SK-N-SH (cell line): ENCODE measurements at regions not wholly inside any gene's neighbourhood (a gene's known extent, or its start where the extent isn't known, plus 50 kb on each side); places are given as distances from the start of the nearest gene placed in this dataset.

Source experiments
- CTCF ChIA-PET: fragments of 300-600, 350-600 bp; formaldehyde crosslinking; extraction: SDS; loops from one replicate; lab custom pipeline; 2021; lab: Yijun Ruan, JAX
- POLR2A ChIA-PET: fragments of 350-600 bp; sonication (Branson Sonifier 250); formaldehyde crosslinking; extraction: SDS; loops from one replicate; lab custom pipeline; 2020; ENCODE audit warnings: antibody characterized with exemption, inconsistent platforms; lab: Yijun Ruan, JAX
- DNase-seq: peaks from one replicate; pipeline ENCODE4 v3.0.0; 2012
- H2AFZ ChIP-seq: fragments of 200-600 bp; sonication (generic); 2 replicates; pipeline ENCODE4 v1.8.1; 2016; ENCODE audit warnings: antibody characterized with exemption, mild to moderate bottlenecking, low read depth
- H3F3A ChIP-seq: fragments of 200-600 bp; sonication (generic); replicated peaks from 2 replicates; pipeline ENCODE3; 2016; ENCODE audit warnings: antibody characterized with exemption, mild to moderate bottlenecking; ENCODE audit not compliant: insufficient read depth
- H3K27ac ChIP-seq, 2 experiments: fragments of 200-500 bp in 1 of 2; fragments of 200-600 bp in 1 of 2; sonication (Bioruptor generic) in 1 of 2; sonication (generic), shearing (Covaris generic) in 1 of 2; 2 replicates each; pipeline versions ENCODE4 v1.5.1 to v1.6.1; 2014 to 2016; ENCODE audit warnings: low read depth in 2 of 2, inconsistent platforms in 1 of 2, low read length in 1 of 2, mild to moderate bottlenecking in 1 of 2, mixed read lengths in 1 of 2
- H3K27me3 ChIP-seq: fragments of 200-600 bp; sonication (generic), shearing (Covaris generic); 2 replicates; pipeline ENCODE4 v1.6.1; 2016; ENCODE audit warnings: mixed run types; ENCODE audit not compliant: insufficient read depth
- H3K36me3 ChIP-seq, 2 experiments: fragments of 200-500 bp in 1 of 2; fragments of 200-600 bp in 1 of 2; sonication (Bioruptor generic) in 1 of 2; sonication (generic) in 1 of 2; replicated peaks in 1 of 2; 2 replicates each; pipeline versions ENCODE3 to v1.5.1; 2014 to 2016; ENCODE audit warnings: low read length in 1 of 2, mild to moderate bottlenecking in 1 of 2; ENCODE audit not compliant: insufficient read depth in 2 of 2, control insufficient read depth in 1 of 2
- H3K4me1 ChIP-seq, 2 experiments: fragments of 200-500 bp in 1 of 2; fragments of 200-600 bp in 1 of 2; sonication (Bioruptor generic) in 1 of 2; sonication (generic), shearing (Covaris generic) in 1 of 2; 2 replicates each; pipeline versions ENCODE4 v1.5.1 to v1.6.1; 2014 to 2016; ENCODE audit warnings: low read depth in 1 of 2, low read length in 1 of 2, mixed run types in 1 of 2; ENCODE audit not compliant: insufficient read depth in 2 of 2, control insufficient read depth in 1 of 2
- H3K4me2 ChIP-seq: fragments of 200-600 bp; sonication (generic), shearing (Covaris generic); 2 replicates; pipeline ENCODE4 v1.6.1; 2017; ENCODE audit warnings: mixed run types
- H3K4me3 ChIP-seq, 2 experiments: fragments of 200-500 bp in 1 of 2; fragments of 200-600 bp in 1 of 2; sonication (Bioruptor generic) in 1 of 2; sonication (generic), shearing (Covaris generic) in 1 of 2; 2 replicates each; pipeline versions ENCODE4 v1.5.1 to v1.8.1; 2014 to 2016; ENCODE audit warnings: low read depth in 2 of 2, inconsistent platforms in 1 of 2, low read length in 1 of 2, mild to moderate bottlenecking in 1 of 2, mixed read lengths in 1 of 2, moderate library complexity in 1 of 2
- H3K79me2 ChIP-seq: fragments of 200-600 bp; sonication (generic); 2 replicates; pipeline ENCODE4 v1.8.1; 2017; ENCODE audit warnings: mild to moderate bottlenecking; ENCODE audit not compliant: insufficient read depth
- H3K9ac ChIP-seq: fragments of 200-600 bp; sonication (generic); 2 replicates; pipeline ENCODE4 v1.6.1; 2017; ENCODE audit warnings: mixed run types
- H3K9me2 ChIP-seq: fragments of 200-600 bp; sonication (generic); 2 replicates; pipeline ENCODE4 v1.6.1; 2017; ENCODE audit warnings: mixed run types
- H3K9me3 ChIP-seq: fragments of 200-600 bp; sonication (generic); 2 replicates; pipeline ENCODE4 v1.6.1; 2017; ENCODE audit warnings: mixed run types, mild to moderate bottlenecking, moderate library complexity
- H4K20me1 ChIP-seq: fragments of 200-600 bp; sonication (generic); 2 replicates; pipeline ENCODE4 v1.6.1; 2017; ENCODE audit warnings: mild to moderate bottlenecking, mixed run types; ENCODE audit not compliant: insufficient read depth
- ELF1 ChIP-seq: IDR thresholded peaks from 2 replicates; pipeline ENCODE4 v1.4.0; 2012
- EP300 ChIP-seq, 2 experiments: IDR thresholded peaks; 2 replicates each; pipeline versions ENCODE4 v1.4.0 to v1.6.1; 2012; ENCODE audit warnings: borderline replicate concordance in 1 of 2, low read depth in 1 of 2, low read length in 1 of 2
- EZH2phosphoT487 ChIP-seq: fragments of 200-600 bp; sonication (generic); IDR thresholded peaks from 2 replicates; pipeline ENCODE4 v1.6.1; 2017; ENCODE audit warnings: low read depth, mixed run types, mild to moderate bottlenecking, antibody characterized with exemption, moderate library complexity, borderline replicate concordance
- GABPA ChIP-seq: IDR thresholded peaks from 2 replicates; pipeline ENCODE4 v1.4.0; 2012; ENCODE audit warnings: low read depth, mild to moderate bottlenecking
- POLR2AphosphoS5 ChIP-seq: IDR thresholded peaks from 2 replicates; pipeline ENCODE4 v1.6.1; 2012; ENCODE audit warnings: low read depth, low read length
- RAD21 ChIP-seq: IDR thresholded peaks from 2 replicates; pipeline ENCODE4 v1.6.1; 2012; ENCODE audit warnings: mild to moderate bottlenecking, low read length
- TCF12 ChIP-seq: IDR thresholded peaks from 2 replicates; pipeline ENCODE4 v1.4.0; 2012
- TEAD4 ChIP-seq: IDR thresholded peaks from 2 replicates; pipeline ENCODE4 v1.4.0; 2012; ENCODE audit warnings: mild to moderate bottlenecking, borderline replicate concordance; ENCODE audit not compliant: insufficient read depth
- WGBS: methylation state at CpG from one replicate; pipeline ENCODE4 v1.1.6; 2017; ENCODE audit warnings: low lambda C conversion rate; 5-methylcytosine and 5-hydroxymethylcytosine counted together
- TF ChIP-seq, protein P1 (sequence below): IDR thresholded peaks from 2 replicates; pipeline ENCODE4; 2012
- TF ChIP-seq, protein P2 (sequence below): IDR thresholded peaks from 2 replicates; pipeline ENCODE4 v1.4.0; 2012; ENCODE audit warnings: low read depth
- TF ChIP-seq, protein P3 (sequence below): IDR thresholded peaks from 2 replicates; pipeline ENCODE4 v1.4.0; 2012; ENCODE audit warnings: low read depth, borderline replicate concordance
- TF ChIP-seq, protein P4 (sequence below): IDR thresholded peaks from 2 replicates; pipeline ENCODE4 v1.6.1; 2012; ENCODE audit warnings: mild to moderate bottlenecking, low read depth, low read length, moderate library complexity
- TF ChIP-seq, protein P5 (sequence below): fragments of 150-350 bp; IDR thresholded peaks from 2 replicates; pipeline ENCODE4 v1.6.1; 2017; ENCODE audit warnings: antibody characterized with exemption, low read length, low read depth, borderline replicate concordance
- TF ChIP-seq, protein P6 (sequence below): fragments of 200-600 bp; sonication (generic); IDR thresholded peaks from 2 replicates; pipeline ENCODE4 v1.6.1; 2017; ENCODE audit warnings: antibody characterized with exemption, mild to moderate bottlenecking, moderate library complexity

DNA sequence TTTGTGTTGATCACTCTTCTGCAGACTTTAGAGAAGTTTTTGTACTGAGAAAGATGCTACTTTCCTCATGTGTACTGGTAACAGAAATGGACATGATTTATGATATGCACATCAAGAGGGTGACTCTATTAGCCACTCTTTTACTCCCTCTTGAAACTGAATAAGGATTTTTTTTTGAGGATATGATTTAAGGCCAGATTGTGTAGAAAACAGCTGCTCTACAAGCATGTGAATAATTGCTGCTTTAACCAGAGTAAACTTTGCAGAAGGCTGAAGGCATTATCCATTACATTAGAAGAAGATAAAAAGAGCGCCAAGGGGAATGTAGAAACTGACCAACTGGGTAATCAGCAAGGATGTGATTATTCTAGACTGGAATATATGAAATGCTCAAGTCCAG is 276.2 kb upstream of the MAP3K7 start:
- Histone ChIP-seq H3F3A (no peaks in the 10 kb centered on the region), H4K20me1 (no peaks in the 10 kb centered on the region), H3K9ac (no peak overlapping the region), H3K36me3 (no peaks in the 10 kb centered on the region), H3K79me2 (no peaks in the 10 kb centered on the region), H3K4me3 (no peak overlapping the region), H3K4me2 (no peak overlapping the region), H2AFZ (no peak overlapping the region), H3K27me3 (no peaks in the 10 kb centered on the region), H3K9me2 (no peaks in the 10 kb centered on the region), H3K4me1 (no peaks in the 10 kb centered on the region; a peak in 1 of 4 replicates), H3K9me3 (no peaks in the 10 kb centered on the region)
- POLR2A ChIA-PET = no interaction called here
- DNase-seq = no peak
- 71% methylated on average over 1 of the region's 1 CpG for WGBS
- TF ChIP-seq, protein P1, sequence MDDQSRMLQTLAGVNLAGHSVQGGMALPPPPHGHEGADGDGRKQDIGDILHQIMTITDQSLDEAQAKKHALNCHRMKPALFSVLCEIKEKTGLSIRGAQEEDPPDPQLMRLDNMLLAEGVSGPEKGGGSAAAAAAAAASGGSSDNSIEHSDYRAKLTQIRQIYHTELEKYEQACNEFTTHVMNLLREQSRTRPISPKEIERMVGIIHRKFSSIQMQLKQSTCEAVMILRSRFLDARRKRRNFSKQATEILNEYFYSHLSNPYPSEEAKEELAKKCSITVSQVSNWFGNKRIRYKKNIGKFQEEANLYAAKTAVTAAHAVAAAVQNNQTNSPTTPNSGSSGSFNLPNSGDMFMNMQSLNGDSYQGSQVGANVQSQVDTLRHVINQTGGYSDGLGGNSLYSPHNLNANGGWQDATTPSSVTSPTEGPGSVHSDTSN = no peak
- TF ChIP-seq POLR2AphosphoS5 (no peak), EP300 (IDR thresholded peaks at IDR 0.05; ENCODE audit: borderline replicate concordance in 1 of 2, low read depth in 1 of 2, low read length in 1 of 2) (no peak), TCF12 (no peak), ELF1 (no peak), GABPA (no peak), EZH2phosphoT487 (no peak)
- TF ChIP-seq, protein P2, sequence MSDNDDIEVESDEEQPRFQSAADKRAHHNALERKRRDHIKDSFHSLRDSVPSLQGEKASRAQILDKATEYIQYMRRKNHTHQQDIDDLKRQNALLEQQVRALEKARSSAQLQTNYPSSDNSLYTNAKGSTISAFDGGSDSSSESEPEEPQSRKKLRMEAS = no peak
- TF ChIP-seq, protein P3, sequence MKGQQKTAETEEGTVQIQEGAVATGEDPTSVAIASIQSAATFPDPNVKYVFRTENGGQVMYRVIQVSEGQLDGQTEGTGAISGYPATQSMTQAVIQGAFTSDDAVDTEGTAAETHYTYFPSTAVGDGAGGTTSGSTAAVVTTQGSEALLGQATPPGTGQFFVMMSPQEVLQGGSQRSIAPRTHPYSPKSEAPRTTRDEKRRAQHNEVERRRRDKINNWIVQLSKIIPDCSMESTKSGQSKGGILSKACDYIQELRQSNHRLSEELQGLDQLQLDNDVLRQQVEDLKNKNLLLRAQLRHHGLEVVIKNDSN = no peak
- TF ChIP-seq, protein P4, sequence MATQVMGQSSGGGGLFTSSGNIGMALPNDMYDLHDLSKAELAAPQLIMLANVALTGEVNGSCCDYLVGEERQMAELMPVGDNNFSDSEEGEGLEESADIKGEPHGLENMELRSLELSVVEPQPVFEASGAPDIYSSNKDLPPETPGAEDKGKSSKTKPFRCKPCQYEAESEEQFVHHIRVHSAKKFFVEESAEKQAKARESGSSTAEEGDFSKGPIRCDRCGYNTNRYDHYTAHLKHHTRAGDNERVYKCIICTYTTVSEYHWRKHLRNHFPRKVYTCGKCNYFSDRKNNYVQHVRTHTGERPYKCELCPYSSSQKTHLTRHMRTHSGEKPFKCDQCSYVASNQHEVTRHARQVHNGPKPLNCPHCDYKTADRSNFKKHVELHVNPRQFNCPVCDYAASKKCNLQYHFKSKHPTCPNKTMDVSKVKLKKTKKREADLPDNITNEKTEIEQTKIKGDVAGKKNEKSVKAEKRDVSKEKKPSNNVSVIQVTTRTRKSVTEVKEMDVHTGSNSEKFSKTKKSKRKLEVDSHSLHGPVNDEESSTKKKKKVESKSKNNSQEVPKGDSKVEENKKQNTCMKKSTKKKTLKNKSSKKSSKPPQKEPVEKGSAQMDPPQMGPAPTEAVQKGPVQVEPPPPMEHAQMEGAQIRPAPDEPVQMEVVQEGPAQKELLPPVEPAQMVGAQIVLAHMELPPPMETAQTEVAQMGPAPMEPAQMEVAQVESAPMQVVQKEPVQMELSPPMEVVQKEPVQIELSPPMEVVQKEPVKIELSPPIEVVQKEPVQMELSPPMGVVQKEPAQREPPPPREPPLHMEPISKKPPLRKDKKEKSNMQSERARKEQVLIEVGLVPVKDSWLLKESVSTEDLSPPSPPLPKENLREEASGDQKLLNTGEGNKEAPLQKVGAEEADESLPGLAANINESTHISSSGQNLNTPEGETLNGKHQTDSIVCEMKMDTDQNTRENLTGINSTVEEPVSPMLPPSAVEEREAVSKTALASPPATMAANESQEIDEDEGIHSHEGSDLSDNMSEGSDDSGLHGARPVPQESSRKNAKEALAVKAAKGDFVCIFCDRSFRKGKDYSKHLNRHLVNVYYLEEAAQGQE = no peak
- TF ChIP-seq, all 33 proteins: peak for 0
- no peak overlapping the region for H3K27ac ChIP-seq
- CTCF ChIA-PET = no interaction called here

DNA sequence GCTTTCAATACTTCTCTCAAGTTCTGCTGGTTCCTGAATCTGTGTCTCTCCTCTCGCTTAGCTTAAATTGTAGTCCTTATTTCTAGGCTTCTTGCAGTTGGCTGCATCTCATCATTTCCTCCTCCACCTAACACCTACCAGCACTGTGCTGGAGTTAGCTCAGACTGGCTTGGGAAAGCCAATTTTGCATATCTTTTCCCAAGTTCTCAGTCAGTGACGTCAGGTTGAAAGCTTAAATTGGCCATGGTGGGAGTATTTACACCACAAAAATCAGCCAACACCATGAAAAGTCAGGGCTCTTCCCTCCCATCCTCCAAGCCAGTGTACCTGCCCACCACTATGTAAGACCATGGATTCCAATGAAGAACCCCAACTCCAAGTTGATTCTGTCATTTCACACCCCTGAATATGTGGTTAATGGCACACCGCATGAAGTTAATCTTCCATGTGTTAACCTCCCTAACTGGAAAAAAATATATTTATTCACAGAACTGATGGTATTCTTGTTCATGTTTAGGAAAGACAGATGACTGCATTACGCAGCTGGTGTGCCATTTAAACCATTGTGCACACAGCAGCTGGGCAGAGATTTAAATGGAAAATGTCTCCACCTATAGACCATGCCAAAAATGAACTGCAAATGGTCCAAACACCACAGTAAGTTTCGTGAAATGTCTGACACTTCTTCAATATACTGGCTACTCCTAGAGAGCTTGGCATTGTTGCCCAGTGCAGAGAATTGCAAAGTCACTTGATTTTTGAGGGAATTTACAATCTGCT is 274.1 kb upstream of the MAP3K7 start:
- no peak for DNase-seq
- CTCF ChIA-PET = interaction anchor here (1.0 kb wide), 1 partner anchor 229 kb away, joined by 3 read pairs; no protein-coding TSS in a partner anchor
- no peaks in the 10 kb centered on the region; a peak in 1 of 4 replicates for H3K4me1 ChIP-seq

More for the DNA sequence above, 274.1 kb upstream of the MAP3K7 start:
- WGBS = 67% methylated on average over 5 of the region's 5 CpGs
- Histone ChIP-seq H3K27me3 (no peaks in the 10 kb centered on the region; the same call in 1 of the 2 replicates), H3K9ac (no peak overlapping the region), H3F3A (no peaks in the 10 kb centered on the region), H3K79me2 (no peaks in the 10 kb centered on the region), H4K20me1 (no peaks in the 10 kb centered on the region), H3K36me3 (no peaks in the 10 kb centered on the region), H3K27ac (no peak overlapping the region), H3K4me3 (no peak overlapping the region), H2AFZ (no peak overlapping the region), H3K9me2 (no peaks in the 10 kb centered on the region), H3K4me2 (no peak overlapping the region), H3K9me3 (no peaks in the 10 kb centered on the region)
- TF ChIP-seq RAD21 (peak; percentile 45), TEAD4 (no peak)
- TF ChIP-seq, protein P5, sequence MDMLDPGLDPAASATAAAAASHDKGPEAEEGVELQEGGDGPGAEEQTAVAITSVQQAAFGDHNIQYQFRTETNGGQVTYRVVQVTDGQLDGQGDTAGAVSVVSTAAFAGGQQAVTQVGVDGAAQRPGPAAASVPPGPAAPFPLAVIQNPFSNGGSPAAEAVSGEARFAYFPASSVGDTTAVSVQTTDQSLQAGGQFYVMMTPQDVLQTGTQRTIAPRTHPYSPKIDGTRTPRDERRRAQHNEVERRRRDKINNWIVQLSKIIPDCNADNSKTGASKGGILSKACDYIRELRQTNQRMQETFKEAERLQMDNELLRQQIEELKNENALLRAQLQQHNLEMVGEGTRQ = no peak
- TF ChIP-seq, protein P6, sequence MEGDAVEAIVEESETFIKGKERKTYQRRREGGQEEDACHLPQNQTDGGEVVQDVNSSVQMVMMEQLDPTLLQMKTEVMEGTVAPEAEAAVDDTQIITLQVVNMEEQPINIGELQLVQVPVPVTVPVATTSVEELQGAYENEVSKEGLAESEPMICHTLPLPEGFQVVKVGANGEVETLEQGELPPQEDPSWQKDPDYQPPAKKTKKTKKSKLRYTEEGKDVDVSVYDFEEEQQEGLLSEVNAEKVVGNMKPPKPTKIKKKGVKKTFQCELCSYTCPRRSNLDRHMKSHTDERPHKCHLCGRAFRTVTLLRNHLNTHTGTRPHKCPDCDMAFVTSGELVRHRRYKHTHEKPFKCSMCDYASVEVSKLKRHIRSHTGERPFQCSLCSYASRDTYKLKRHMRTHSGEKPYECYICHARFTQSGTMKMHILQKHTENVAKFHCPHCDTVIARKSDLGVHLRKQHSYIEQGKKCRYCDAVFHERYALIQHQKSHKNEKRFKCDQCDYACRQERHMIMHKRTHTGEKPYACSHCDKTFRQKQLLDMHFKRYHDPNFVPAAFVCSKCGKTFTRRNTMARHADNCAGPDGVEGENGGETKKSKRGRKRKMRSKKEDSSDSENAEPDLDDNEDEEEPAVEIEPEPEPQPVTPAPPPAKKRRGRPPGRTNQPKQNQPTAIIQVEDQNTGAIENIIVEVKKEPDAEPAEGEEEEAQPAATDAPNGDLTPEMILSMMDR = peak; percentile 47
- POLR2A ChIA-PET = no interaction called here
